ENCODE measurements at regions not wholly inside any gene's neighbourhood (a gene's known extent, or its start where the extent isn't known, plus 50 kb on each side); places are given as distances from the start of the nearest gene placed in this dataset.

DNA sequence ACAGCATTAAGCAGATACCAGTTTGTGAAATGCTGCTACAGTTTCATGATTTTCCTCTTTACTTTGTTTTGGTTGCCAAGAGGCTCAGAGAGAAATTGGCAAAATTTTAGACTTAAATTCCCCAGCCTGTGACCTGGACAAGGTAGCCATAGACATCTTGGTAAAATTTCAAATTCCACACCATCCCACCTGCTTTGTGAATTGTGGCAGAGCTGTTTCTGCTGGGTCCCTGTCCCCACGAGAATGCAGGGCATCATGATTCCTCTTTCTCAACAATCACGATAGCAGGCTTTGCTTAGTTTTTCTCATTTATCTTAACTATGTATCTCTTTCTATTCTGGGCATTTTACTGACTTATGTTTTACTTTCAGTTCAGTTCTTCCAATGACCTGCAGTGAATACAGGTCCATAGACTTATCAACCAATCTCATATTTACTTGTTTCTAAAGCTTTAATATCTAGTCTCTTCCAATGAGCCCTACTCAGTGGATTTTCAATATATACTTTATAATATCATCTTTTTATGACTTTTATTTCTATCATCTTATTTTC, 351.6 kb downstream of the SOCS6 start:
- ATAC-seq (no peak), DNase-seq (no peak)
- Histone ChIP-seq H3K27me3 (no peaks in the 10 kb centered on the region), H3K4me3 (no peak overlapping the region), H3K9me3 (no peaks in the 10 kb centered on the region), H3K27ac (peak overlapping the region in 2 of 4 donors; percentile 13 to 43), H3K4me1 (no peaks in the 10 kb centered on the region), H3K36me3 (replicated peaks in 1 of 2; ENCODE audit: insufficient read depth in 1 of 2, low read depth in 2 of 2) (no peaks in the 10 kb centered on the region)
- intact Hi-C loops (cut with DNase I), result no loop called here
- TF ChIP-seq POLR2A (IDR thresholded peaks at IDR 0.05) (no peak), CTCF (IDR thresholded peaks at IDR 0.05) (no peak)
- 20 to 25% methylated on average over 2 of the region's 2 CpGs for WGBS, 2 donors

- Histone ChIP-seq H3K27me3 (no peaks in the 10 kb centered on the region), H3K9me3 (no peaks in the 10 kb centered on the region), H3K4me1 (no peaks in the 10 kb centered on the region), H3K27ac (no peak overlapping the region), H3K4me3 (no peak overlapping the region), H3K36me3 (replicated peaks in 1 of 2; ENCODE audit: insufficient read depth in 1 of 2, low read depth in 2 of 2) (no peaks in the 10 kb centered on the region)
- intact Hi-C loops (cut with DNase I), result no loop called here
- DNase-seq (no peak), ATAC-seq (no peak)
- TF ChIP-seq CTCF (IDR thresholded peaks at IDR 0.05), result no peak
- 68 to 80% methylated on average over 1 of the region's 1 CpG for WGBS, 2 donors
These were observed 348.1 kb downstream of the SOCS6 start for GRCh38 chr18:70636991-70637390.

DNA sequence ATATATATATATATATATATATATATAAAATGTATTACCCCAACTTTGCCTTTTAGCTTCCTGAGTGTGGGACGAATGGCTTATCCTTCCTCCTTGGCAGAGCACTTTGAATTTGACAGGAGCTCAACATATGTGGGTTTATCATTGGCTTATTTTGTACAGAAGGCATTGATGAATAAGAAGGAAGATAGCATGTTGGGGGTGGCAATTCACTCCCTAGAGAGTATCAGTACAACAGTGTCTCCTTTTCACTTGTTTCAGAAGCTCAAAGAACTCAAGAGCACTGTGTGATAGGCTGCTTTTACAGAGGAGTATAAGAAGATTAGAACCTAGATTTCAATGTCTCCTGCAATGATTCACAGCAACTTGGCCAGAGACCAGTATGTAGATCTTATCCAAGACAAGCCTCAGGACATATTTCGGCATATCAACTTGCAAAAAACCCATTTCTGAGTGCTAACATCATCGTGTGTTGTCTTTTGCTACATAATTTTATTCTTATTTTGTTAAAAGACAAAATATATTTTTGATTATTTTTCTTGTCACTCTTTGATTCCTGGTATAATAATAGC, 345.8 kb downstream of the SOCS6 start:
- intact Hi-C loops (cut with DNase I), result no loop called here
- 39 to 56% methylated on average over 3 of the region's 3 CpGs for WGBS, 2 donors

GRCh38 chr18:70627182-70627802, 338.4 kb downstream of the SOCS6 start:
- Histone ChIP-seq H3K27me3 (no peaks in the 10 kb centered on the region), H3K4me1 (no peaks in the 10 kb centered on the region), H3K27ac (no peak overlapping the region), H3K9me3 (no peaks in the 10 kb centered on the region), H3K36me3 (replicated peaks in 1 of 2; ENCODE audit: insufficient read depth in 1 of 2, low read depth in 2 of 2) (no peaks in the 10 kb centered on the region), H3K4me3 (no peak overlapping the region)
- ATAC-seq, result no peak
- intact Hi-C loops (cut with DNase I), result no loop called here
- WGBS, 2 donors, result 23 to 31% methylated on average over 4 of the region's 4 CpGs
- DNase-seq, result no peak
- TF ChIP-seq POLR2A (IDR thresholded peaks at IDR 0.05), result no peak
- TF ChIP-seq CTCF (IDR thresholded peaks at IDR 0.05), result no peak

More for the DNA sequence above, 345.8 kb downstream of the SOCS6 start:
- TF ChIP-seq POLR2A (IDR thresholded peaks at IDR 0.05) (no peak), CTCF (IDR thresholded peaks at IDR 0.05) (no peak)
- Histone ChIP-seq H3K4me3 (no peak overlapping the region), H3K36me3 (replicated peaks in 1 of 2; ENCODE audit: insufficient read depth in 1 of 2, low read depth in 2 of 2) (no peaks in the 10 kb centered on the region), H3K27me3 (no peaks in the 10 kb centered on the region), H3K4me1 (no peaks in the 10 kb centered on the region), H3K27ac (no peak overlapping the region), H3K9me3 (no peaks in the 10 kb centered on the region)
- no peak for DNase-seq
- no peak for ATAC-seq
